KMS-11 (cell line): ENCODE measurements at regions not wholly inside any gene's neighbourhood (a gene's known extent, or its start where the extent isn't known, plus 50 kb on each side); places are given as distances from the start of the nearest gene placed in this dataset.

ENCODE experiments used
- H2AFZ ChIP-seq: fragments of 200-600 bp; sonication (generic); 2 replicates; pipeline ENCODE4 v1.6.1; 2016; ENCODE audit warnings: antibody characterized with exemption, mixed run types, low read depth
- H3K27ac ChIP-seq: fragments of 200-600 bp; sonication (generic); 2 replicates; pipeline ENCODE4 v1.6.1; 2016; ENCODE audit warnings: mild to moderate bottlenecking, mixed run types
- H3K27me3 ChIP-seq: fragments of 200-600 bp; sonication (generic); 2 replicates; pipeline ENCODE4 v1.6.1; 2017; ENCODE audit warnings: mild to moderate bottlenecking, low read depth, mixed run types, moderate library complexity; ENCODE audit not compliant: insufficient read depth
- H3K36me3 ChIP-seq: fragments of 200-600 bp; sonication (generic); 2 replicates; pipeline ENCODE4 v1.6.1; 2017; ENCODE audit warnings: mild to moderate bottlenecking, mixed run types; ENCODE audit not compliant: insufficient read depth
- H3K4me1 ChIP-seq: fragments of 200-600 bp; sonication (generic); 2 replicates; pipeline ENCODE4 v1.6.1; 2016; ENCODE audit warnings: mild to moderate bottlenecking, low read depth, mixed run types; ENCODE audit not compliant: poor library complexity, severe bottlenecking
- H3K4me2 ChIP-seq: fragments of 200-600 bp; sonication (generic); 2 replicates; pipeline ENCODE4 v1.7.0; 2016; ENCODE audit warnings: mild to moderate bottlenecking, mixed run types
- H3K4me3 ChIP-seq: fragments of 200-600 bp; sonication (generic); IDR thresholded peaks from 2 replicates; pipeline ENCODE4 v1.6.1; 2017; ENCODE audit warnings: low read depth, low read length, mixed read lengths; ENCODE audit not compliant: insufficient read depth
- H3K79me2 ChIP-seq: fragments of 200-600 bp; sonication (generic); 2 replicates; pipeline ENCODE4 v1.6.1; 2016; ENCODE audit warnings: low read depth, mixed run types; ENCODE audit not compliant: insufficient read depth
- H3K9ac ChIP-seq: fragments of 200-600 bp; sonication (generic); 2 replicates; pipeline ENCODE4 v1.6.1; 2016; ENCODE audit warnings: mild to moderate bottlenecking, mixed run types
- H4K20me1 ChIP-seq: fragments of 200-600 bp; sonication (generic); 2 replicates; pipeline ENCODE4 v1.6.1; 2016; ENCODE audit warnings: mild to moderate bottlenecking, mixed run types; ENCODE audit not compliant: insufficient read depth
- CTCF ChIP-seq: fragments of 200-600 bp; sonication (generic); conservative IDR thresholded peaks from 2 replicates; pipeline ENCODE4 v1.6.1; 2017; ENCODE audit warnings: low read depth, mild to moderate bottlenecking, antibody characterized with exemption, low read length, moderate library complexity, mixed read lengths

DNA sequence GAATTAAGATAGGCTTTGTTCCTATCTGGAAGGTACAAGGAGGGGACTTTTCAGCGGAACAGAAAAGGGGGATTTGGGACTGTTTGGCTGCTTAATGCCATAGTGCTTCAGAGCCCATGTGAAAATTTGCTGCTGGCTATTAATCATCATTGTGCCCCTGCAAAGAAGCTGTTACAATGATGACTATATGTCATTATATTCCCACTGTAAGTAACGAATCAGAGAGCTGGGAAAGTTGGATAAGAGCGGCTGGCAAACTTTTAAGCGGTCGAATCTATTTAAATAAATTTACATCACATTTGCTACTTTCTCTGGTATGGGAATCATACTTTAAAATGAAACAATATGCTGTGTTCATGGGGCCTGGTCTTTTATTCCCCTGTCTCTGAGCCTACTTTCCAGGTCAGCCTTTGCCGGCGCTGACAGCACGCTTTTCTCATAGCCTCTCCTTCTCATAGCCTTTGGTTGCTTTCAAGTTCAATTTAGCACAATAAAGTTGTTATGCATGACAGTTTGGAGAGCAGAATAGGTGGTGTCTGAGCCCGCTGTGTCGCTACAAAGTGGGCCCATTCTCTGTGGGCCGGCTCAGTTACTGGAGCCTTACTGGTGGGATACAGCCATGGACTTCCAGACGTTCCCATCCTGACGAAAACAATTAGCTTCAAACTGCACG lies 271.2 kb upstream of the TMEM161B start:
- Histone ChIP-seq H3K36me3 (no peaks in the 10 kb centered on the region), H2AFZ (no peak overlapping the region), H4K20me1 (no peaks in the 10 kb centered on the region), H3K4me1 (peaks cover 12% of the 10 kb centered on the region), H3K27ac (no peak overlapping the region), H3K4me3 (no peak overlapping the region), H3K79me2 (no peaks in the 10 kb centered on the region), H3K9ac (no peak overlapping the region), H3K4me2 (no peak overlapping the region), H3K27me3 (no peaks in the 10 kb centered on the region)
- no peak for TF ChIP-seq CTCF

- Histone ChIP-seq H2AFZ (no peak overlapping the region), H3K27me3 (no peaks in the 10 kb centered on the region), H3K36me3 (no peaks in the 10 kb centered on the region), H3K4me2 (no peak overlapping the region), H3K27ac (no peak overlapping the region), H3K79me2 (no peaks in the 10 kb centered on the region), H3K4me1 (peaks cover 12% of the 10 kb centered on the region), H3K9ac (no peak overlapping the region), H4K20me1 (no peaks in the 10 kb centered on the region), H3K4me3 (no peak overlapping the region)
- TF ChIP-seq CTCF: no peak
These were observed 270.4 kb upstream of the TMEM161B start for GRCh38 chr5:88539026-88539425.

- no peaks in the 10 kb centered on the region for H3K36me3 ChIP-seq
- no peaks in the 10 kb centered on the region for H4K20me1 ChIP-seq
- no peaks in the 10 kb centered on the region for H3K79me2 ChIP-seq
- no peaks in the 10 kb centered on the region for H3K4me1 ChIP-seq
- H3K27ac ChIP-seq: no peak overlapping the region
- H2AFZ ChIP-seq: no peak overlapping the region
- H3K4me2 ChIP-seq: no peak overlapping the region
- H3K9ac ChIP-seq: no peak overlapping the region
- no peak overlapping the region for H3K4me3 ChIP-seq
- H3K27me3 ChIP-seq: no peaks in the 10 kb centered on the region
- TF ChIP-seq CTCF: no peak
These were observed 267.5 kb upstream of the TMEM161B start for GRCh38 chr5:88536146-88536545.

DNA sequence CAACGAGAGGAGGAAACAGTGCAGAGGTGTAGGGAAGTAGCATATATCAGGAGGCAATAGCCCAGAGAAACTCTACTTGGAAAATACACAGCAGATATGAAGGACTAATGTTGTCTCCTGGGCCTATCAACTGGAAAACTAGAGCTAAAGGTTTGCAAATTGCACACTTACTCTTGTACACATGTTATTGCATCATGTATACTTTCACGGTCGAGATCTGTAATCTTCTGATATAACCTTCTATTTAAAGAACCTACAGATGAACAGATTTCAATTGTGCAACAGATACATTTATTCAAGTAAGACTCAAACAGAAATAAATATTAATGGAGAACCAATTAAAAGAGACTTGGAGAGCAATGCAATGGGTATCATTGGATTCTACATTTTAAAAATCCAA lies 256.3 kb upstream of the TMEM161B start:
- no peaks in the 10 kb centered on the region for H3K79me2 ChIP-seq
- no peaks in the 10 kb centered on the region for H3K36me3 ChIP-seq
- no peak overlapping the region for H3K9ac ChIP-seq
- no peak overlapping the region for H3K4me3 ChIP-seq
- H4K20me1 ChIP-seq: no peaks in the 10 kb centered on the region
- no peak overlapping the region for H3K4me2 ChIP-seq
- no peak for TF ChIP-seq CTCF
- H3K27me3 ChIP-seq: no peaks in the 10 kb centered on the region
- no peak overlapping the region for H3K27ac ChIP-seq
- H2AFZ ChIP-seq: no peak overlapping the region
- no peaks in the 10 kb centered on the region for H3K4me1 ChIP-seq
